ENCODE measurements at regions not wholly inside any gene's neighbourhood (a gene's known extent, or its start where the extent isn't known, plus 50 kb on each side); places are given as distances from the start of the nearest gene placed in this dataset.

DNA sequence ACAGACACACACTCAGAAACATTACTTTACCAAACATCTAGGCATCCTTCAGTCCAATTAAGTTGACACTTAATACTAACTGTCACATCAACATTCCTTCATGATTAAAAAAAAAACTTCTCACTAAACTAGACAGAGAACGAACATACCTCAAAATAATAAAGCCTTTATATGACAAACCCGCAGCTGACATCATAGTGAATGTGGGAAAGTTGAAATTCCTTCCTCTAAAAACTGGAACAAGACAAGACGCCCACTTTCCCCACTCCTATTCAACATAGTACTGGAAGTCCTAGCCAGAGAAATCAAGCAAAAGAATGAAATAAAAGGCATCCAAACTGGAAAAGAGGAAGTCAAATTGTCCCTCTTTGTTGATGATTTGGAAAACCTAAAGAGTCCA lies 96.9 kb upstream of the PPP1R9A start:
- peak; percentile 42 for DNase-seq (ENCODE audit: low read depth)

DNA sequence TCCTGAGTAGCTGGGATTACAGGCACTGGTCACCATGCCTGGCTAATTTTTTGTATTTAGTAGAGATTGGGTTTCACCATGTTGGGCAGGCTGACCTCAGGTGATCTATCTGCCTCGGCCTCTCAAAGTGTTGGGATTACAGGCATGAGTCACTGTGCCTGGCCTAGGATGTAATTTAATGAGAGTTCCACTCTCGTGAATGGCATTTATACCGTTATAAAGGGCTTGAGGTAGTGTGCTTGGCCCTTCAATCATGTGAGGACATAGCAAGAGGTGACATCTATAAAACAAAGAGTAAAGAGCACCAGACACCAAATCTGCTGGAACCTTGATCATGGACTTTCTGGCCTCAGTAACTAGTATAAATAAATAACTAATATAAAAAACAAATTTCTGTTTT lies 93.5 kb upstream of the PPP1R9A start:
- DNase-seq (ENCODE audit: low read depth): peak; percentile 82

DNA sequence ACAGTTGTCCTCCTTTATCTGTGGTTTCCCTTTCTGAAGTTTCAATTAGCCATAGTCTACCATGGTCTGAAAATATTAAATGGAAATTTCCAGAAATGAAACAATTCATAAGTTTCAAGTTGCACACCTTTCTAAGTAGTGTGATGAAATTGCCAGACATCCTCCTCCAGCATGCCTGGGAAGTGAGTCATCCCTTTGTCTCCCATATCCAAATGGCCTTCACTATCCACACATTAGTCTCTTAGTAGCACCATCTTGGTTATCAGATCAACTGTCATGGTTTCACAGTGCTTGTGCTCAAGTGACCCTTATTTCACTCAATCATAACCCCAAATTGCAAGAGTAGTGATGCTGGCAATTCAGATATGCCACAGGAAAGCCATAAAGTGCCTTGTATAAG lies 83.4 kb upstream of the PPP1R9A start:
- DNase-seq (ENCODE audit: low read depth): peak; percentile 88

DNA sequence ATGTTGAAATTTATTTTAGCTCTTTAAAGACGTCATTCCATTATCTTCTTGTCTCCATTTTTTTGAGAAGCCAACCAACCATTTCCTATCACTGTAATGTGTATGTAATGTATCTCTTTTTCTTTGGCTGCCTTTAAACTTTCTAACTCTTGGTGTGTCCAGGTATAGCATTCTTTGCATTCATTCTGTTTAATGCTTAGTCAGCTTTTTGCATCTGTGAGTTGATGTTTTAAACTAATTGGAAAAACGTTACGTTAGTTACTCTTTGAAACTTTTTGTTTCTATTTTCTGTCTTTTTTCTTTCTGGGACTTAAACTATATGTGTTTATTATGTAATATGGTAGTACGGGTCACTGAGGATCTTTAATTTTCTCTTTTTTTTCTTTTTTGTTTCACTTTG lies 77.4 kb upstream of the PPP1R9A start:
- DNase-seq (ENCODE audit: low read depth): no peak

DNA sequence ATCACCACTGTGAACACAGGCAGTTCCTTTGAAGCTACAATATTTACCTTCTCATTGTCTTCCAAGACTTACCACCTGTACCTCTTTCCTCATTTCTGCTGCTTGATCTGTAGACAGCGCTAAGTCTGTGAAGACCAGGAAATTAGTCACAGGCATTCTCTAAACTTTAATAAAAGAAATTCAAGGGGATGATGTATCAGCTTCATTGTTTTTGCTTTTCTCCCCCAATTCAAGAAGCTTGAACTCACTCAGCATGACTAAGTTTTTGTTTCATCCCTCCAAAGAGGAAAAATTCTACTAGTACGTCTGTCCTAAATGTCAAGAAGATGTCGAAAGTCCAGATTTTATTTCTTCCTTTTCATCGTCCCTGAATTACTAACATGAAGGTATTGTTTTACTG lies 75.3 kb upstream of the PPP1R9A start:
- peak; percentile 25 for DNase-seq (ENCODE audit: low read depth)

DNA sequence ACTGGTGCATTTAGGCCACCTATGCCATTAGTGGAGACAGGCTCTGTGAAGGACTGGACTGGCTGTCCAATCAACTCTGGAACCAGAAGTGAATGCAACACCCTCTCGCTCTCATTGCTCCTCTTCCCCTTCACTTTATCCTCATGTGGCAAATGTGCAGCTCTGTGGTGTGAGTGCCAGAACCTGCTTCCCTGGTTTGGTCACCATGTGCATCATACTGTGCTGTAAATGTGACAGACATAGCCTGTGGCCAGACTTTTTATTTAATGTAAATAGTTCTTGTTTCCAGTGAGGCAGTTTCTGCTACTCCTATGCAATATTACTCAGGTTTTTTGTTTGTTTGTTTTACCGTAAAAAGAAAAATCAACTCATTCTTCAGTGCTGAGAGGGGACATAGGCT lies 73.0 kb upstream of the PPP1R9A start:
- DNase-seq (ENCODE audit: low read depth): no peak

DNA sequence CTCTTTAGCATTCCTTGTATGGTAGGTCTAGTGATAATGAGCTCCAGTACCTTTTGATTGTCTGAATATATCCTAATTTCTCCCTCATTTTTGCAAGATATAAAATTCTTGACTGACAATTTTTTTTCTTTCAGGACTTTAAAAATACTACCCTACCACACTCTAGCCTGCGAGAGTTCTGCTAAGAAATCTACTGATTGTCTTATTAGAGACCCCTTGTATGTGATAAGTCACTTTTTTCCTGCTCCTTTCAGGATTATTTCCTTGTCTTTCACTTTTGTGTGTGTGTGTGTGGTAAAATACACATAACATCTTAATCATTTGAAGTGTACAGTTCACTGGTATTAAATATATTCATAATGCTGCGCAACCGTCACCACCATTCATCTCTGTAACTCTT lies 68.7 kb upstream of the PPP1R9A start:
- no peak for DNase-seq (ENCODE audit: low read depth)

DNA sequence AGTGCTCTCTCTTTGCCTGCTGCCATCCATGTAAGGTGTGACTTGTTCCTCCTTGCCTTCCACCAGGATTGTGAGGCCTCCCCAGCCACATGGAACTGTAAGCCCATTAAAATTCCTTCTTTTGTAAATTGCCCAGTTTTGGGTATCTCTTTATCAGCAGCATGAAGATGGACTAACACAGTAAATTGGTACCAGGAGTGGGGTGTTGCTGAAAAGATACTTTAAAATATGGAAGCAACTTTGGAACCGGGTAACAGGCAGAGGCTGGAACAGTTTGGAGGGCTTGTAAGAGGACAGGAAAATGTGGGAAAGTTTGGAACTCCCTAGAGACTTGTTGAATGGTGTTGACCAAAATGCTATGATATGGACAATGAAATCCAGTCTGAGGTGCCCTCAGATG lies 63.8 kb upstream of the PPP1R9A start:
- no peak for DNase-seq (ENCODE audit: low read depth)

DNA sequence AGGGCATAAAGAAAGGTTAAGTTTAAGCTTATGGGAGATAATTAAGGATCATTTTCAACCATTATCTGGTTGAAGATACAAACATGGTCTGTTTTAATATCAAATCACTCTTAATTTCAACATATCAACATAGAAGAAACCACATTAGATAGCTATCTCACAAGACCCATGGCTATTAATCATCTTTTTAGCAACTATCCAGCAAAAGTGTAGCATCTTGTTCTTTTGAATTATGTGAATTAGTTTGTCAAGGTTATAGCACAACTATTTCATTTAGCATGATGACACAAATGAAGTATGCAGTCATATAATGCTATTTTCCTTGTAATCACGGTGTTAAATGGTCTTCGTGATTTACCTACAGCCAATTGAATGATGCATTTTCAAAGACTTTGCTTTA lies 58.9 kb upstream of the PPP1R9A start:
- DNase-seq (ENCODE audit: low read depth): peak; percentile 38

DNA sequence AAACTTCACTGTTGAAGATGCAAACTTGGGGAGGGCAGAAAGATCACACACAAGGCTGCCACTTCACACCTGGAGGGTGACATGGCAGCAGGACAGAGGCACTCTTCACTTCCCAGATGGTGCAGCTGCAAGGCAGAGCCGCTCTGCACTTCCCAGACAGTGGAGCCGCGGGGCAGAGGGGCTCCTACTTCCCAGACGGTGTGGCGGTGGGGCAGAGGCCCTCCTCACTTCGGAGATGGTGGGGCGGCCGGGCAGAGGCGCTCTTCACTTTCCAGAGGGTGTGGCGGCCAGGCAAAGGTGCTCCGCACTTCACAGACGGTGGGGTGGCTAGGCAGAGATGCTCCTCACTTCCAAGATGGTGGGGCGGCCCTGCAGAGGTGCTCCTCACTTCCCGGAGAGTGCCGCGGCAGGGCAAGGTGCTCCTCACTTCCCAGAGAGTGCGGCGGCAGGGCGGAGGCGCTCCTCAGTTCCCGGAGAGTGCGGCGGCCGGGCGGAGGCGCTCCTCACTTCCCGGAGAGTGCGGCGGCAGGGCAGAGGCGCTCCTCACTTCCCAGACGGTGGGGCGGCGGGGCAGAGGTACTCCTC lies 58.3 kb upstream of the PPP1R9A start:
- DNase-seq (ENCODE audit: low read depth): no peak

DNA sequence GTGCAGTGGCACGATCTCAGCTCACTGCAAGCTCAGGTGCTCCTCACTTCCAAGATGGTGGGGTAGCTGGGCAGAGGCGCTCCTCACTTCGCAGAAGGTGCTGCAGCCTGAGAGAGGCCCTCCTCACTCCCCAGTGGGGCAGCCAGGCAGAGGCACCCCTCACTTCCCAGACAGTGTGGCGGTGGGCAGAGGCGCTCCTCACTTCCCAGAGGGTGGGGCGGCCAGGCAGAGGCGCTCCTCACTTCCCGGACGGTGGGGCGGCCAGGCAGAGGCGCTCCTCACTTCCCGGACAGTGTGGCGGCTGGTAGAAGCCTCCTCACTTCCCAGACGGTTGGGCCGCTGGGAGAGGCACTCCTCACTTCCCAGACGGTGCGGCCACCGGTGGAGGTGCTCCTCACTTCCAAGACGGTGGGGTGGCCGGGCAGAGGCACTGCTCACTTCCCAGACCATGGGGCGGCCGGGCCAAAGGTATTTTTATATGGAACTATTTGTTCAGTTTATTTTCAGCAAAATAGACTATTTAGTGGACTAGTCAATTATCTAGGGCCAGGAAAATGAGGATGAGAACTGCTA lies 57.7 kb upstream of the PPP1R9A start:
- DNase-seq (ENCODE audit: low read depth): no peak

DNA sequence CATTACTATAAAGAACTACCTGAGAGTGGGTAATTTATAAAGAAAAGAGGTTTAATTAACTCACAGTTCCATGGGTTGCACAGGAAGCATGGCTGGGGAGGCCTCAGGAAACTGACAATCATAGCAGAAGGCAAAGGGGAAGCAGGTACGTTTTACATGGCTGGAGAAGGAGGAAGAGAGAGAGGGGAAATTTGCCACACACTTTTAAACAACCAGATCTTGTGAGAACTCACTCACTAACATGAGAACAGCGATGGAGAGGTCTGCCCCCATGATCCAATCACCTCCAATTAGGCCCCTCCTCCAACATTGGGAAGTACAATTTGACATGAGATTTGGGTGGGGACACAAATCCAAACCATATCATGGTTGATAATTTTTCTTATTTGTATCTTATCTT lies 51.8 kb upstream of the PPP1R9A start:
- no peak for DNase-seq (ENCODE audit: low read depth)

DNA sequence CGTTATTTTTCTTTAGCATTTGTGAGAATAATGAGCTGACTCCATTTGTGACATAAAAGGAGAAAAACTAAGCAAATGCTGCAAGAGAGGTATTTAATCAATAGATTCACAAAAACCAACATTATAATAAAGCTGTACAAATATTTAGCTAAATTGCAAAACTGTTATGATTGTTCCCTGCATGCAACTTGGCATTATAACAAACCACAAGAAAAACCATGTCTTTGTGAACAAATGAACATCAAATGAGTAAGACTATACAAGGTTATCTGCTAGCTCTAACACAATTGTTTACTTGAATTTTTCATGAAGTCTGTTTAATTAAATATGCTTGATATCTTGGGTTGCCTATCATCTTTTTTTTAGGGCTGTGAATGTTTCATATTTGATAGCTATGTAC lies 50.8 kb upstream of the PPP1R9A start:
- peak; percentile 5 for DNase-seq (ENCODE audit: low read depth)

Data from M059J (cell line).